Stimulated activated CD8-positive, alpha-beta memory T cell treated with anti-CD3 and anti-CD28 coated beads, Interleukin-2, amount 100 ng/mL, for 48 hours (primary cell): ENCODE measurements at regions not wholly inside any gene's neighbourhood (a gene's known extent, or its start where the extent isn't known, plus 50 kb on each side); places are given as distances from the start of the nearest gene placed in this dataset.
"Not testable (repeated sequence)": the region's sequence is repeated elsewhere in the genome, so short reads cannot be mapped to it uniquely, and the experiment has no call there.

Experiments
- DNase-seq, 2 donors: peaks; one replicate each; pipeline ENCODE4 v3.0.0-alpha.2; 2020; ENCODE audit warnings: low read depth in 2 of 2

- no peak for DNase-seq
These were observed 151.4 kb upstream of the EEA1 start for GRCh38 chr12:93080452-93080851.

GRCh38 chr12:93080994-93081809 is 152.1 kb upstream of the EEA1 start:
- no peak for DNase-seq

GRCh38 chr12:93081810-93082165 is 152.7 kb upstream of the EEA1 start:
- DNase-seq: no peak

GRCh38 chr12:93085383-93086287 is 156.5 kb upstream of the EEA1 start:
- no peak for DNase-seq

GRCh38 chr12:93086288-93086727 is 157.2 kb upstream of the EEA1 start:
- DNase-seq: no peak

GRCh38 chr12:93087840-93088610 is 158.9 kb upstream of the EEA1 start:
- no peak for DNase-seq

- no peak for DNase-seq
These were observed 160.9 kb upstream of the EEA1 start for GRCh38 chr12:93089805-93090569.

- DNase-seq: no peak
These were observed 161.7 kb upstream of the EEA1 start for GRCh38 chr12:93090731-93091172.

GRCh38 chr12:93091886-93092648 is 163.0 kb upstream of the EEA1 start:
- DNase-seq: no peak

GRCh38 chr12:93092649-93092945 is 163.5 kb upstream of the EEA1 start:
- DNase-seq: no peak

- no peak for DNase-seq
These were observed 164.1 kb upstream of the EEA1 start for GRCh38 chr12:93093243-93093642.

GRCh38 chr12:93094222-93094621 is 165.1 kb upstream of the EEA1 start:
- DNase-seq: not testable (repeated sequence)

GRCh38 chr12:93094988-93095737 is 166.1 kb upstream of the EEA1 start:
- DNase-seq: no peak

GRCh38 chr12:93097417-93097816 is 168.3 kb upstream of the EEA1 start:
- no peak for DNase-seq

GRCh38 chr12:93098077-93098476 is 169.0 kb upstream of the EEA1 start:
- DNase-seq: peak; percentile 35 to 45

- no peak for DNase-seq
These were observed 170.7 kb upstream of the EEA1 start for GRCh38 chr12:93099792-93100191.

- DNase-seq: no peak
These were observed 171.5 kb upstream of the EEA1 start for GRCh38 chr12:93100610-93101009.

- DNase-seq: no peak
These were observed 172.3 kb upstream of the EEA1 start for GRCh38 chr12:93101367-93101766.

GRCh38 chr12:93102312-93102711 is 173.2 kb upstream of the EEA1 start:
- DNase-seq: no peak

GRCh38 chr12:93102744-93103143 is 173.6 kb upstream of the EEA1 start:
- no peak for DNase-seq
